ENCODE measurements at regions not wholly inside any gene's neighbourhood (a gene's known extent, or its start where the extent isn't known, plus 50 kb on each side); places are given as distances from the start of the nearest gene placed in this dataset.

DNA sequence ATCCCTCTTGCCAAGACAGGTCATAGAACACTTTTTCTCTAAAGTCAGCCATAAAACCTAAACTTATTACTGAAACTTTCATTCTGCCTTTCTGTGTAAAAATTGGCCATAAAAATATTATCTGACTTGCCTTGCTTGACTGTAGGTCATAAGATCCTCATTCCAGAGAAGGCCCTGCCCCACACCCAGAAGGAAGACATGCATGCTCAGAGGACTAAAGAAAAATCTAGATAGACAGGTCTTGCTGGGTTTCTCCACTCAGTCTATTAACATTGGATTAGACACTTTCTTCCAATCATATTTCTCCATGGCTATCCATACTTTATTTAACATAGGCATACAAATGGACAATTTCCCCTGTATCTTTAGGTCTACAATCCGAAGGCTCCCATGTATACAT lies 1066.5 kb downstream of the SLITRK1 start:
- Mint-ChIP-seq H3K4me1 (no peaks in the 10 kb centered on the region), H3K36me3 (ENCODE audit: insufficient read depth) (no peaks in the 10 kb centered on the region), H3K27ac (ENCODE audit: low read depth) (no peak overlapping the region), H3K27me3 (no peaks in the 10 kb centered on the region), H3K9me3 (peaks cover 20% of the 10 kb centered on the region), H3K4me3 (no peak overlapping the region)
- DNase-seq (ENCODE audit: low spot score in 2 of 2): no peak
- ATAC-seq (replicated peaks; ENCODE audit: extremely low read depth, poor library complexity, severe bottlenecking): no peak

DNA sequence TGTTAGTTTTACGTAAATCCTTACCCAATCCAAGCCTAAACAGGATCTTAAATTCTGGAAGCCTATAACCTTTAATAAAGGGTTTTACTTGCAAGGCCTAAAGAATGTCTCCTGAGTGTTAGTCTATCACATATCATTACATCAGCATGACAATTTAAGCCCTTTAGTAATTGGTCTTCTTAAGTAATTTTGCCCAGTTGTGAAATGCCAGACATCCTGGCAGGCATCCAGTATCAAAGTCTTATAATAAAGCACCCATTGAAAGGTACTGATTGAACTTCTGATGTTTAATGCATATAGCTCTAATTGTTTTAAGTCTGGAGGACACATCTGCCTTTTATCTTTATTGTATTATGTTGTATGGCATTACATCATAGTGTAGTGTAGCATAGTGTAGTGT lies 1078.9 kb downstream of the SLITRK1 start:
- Mint-ChIP-seq H3K27ac (ENCODE audit: low read depth) (no peak overlapping the region), H3K36me3 (ENCODE audit: insufficient read depth) (no peaks in the 10 kb centered on the region), H3K27me3 (no peaks in the 10 kb centered on the region), H3K4me3 (no peak overlapping the region), H3K9me3 (peaks cover 14% of the 10 kb centered on the region), H3K4me1 (no peaks in the 10 kb centered on the region)
- DNase-seq (ENCODE audit: low spot score in 2 of 2) (no peak), ATAC-seq (replicated peaks; ENCODE audit: extremely low read depth, poor library complexity, severe bottlenecking) (no peak)

DNA sequence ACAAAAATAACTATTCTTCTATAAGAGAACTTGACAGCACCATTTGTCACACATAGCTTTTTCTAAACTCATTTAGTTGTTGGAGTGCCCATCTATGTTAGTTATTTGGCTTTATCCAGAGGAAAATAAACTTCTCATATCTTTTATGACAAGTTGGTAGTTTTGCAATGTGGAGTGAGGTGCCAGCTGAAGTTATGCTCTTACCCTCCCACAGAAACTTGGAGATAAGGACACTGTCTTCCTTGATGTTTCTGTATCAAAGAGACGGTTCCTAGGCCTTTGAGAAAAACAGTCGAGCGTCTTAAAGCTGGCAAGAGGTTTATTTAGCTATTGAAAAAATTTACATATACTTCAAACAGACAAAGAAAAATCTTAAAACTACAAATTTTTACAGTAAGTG lies 1079.7 kb downstream of the SLITRK1 start:
- ATAC-seq (replicated peaks; ENCODE audit: extremely low read depth, poor library complexity, severe bottlenecking) (no peak), DNase-seq (ENCODE audit: low spot score in 2 of 2) (no peak)
- Mint-ChIP-seq H3K36me3 (ENCODE audit: insufficient read depth) (no peaks in the 10 kb centered on the region), H3K4me3 (no peak overlapping the region), H3K27ac (ENCODE audit: low read depth) (no peak overlapping the region), H3K9me3 (peaks cover 14% of the 10 kb centered on the region), H3K27me3 (no peaks in the 10 kb centered on the region), H3K4me1 (no peaks in the 10 kb centered on the region)

DNA sequence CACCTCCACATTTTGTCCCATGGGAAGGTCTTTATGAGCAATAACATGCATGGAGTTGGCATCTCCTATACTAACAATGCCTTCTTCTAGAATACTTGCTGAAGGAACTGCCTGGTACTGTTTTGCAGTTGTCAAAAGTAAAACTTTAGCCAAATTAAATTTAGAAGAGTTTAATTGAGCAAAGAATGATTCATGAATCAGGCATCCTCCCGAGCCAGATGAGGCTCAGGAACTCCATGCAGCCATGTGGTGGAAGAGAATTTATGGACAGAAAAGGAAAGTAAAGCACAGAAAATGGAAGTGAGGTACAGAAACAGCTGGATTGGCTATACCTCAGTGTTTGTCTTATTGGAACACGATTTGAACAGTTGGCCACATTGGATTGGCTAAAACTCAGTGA lies 1081.9 kb downstream of the SLITRK1 start:
- H3K4me1 Mint-ChIP-seq: no peaks in the 10 kb centered on the region
- no peak for DNase-seq (ENCODE audit: low spot score in 2 of 2)
- H3K9me3 Mint-ChIP-seq: peaks cover 22% of the 10 kb centered on the region

DNA sequence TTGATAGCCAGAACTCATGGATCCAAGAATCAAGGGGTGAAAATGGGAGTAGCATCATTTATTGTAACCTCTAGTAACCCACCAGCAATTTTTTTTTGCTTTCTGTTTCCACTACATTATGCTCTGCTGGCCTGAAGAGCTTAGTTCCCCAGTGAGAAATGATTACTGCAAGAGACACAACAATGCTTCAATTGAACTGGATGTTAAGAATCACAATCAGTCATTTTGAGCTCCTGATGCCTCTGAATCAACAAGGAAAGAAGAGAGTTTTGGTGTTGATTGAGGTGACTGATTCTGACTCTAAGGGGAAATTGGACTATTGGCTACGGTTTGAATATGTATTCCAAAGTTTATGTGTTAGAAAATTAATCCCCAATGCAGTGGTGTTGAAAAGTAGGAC lies 1084.4 kb downstream of the SLITRK1 start:
- Mint-ChIP-seq H3K27me3 (no peaks in the 10 kb centered on the region), H3K36me3 (ENCODE audit: insufficient read depth) (no peaks in the 10 kb centered on the region), H3K4me3 (no peak overlapping the region), H3K27ac (ENCODE audit: low read depth) (no peak overlapping the region), H3K9me3 (peaks cover 15% of the 10 kb centered on the region), H3K4me1 (no peaks in the 10 kb centered on the region)
- ATAC-seq (replicated peaks; ENCODE audit: extremely low read depth, poor library complexity, severe bottlenecking): no peak
- no peak for DNase-seq (ENCODE audit: low spot score in 2 of 2)

More for the DNA sequence above, 1081.9 kb downstream of the SLITRK1 start:
- H3K27ac Mint-ChIP-seq (ENCODE audit: low read depth): no peak overlapping the region
- ATAC-seq (replicated peaks; ENCODE audit: extremely low read depth, poor library complexity, severe bottlenecking): no peak
- H3K27me3 Mint-ChIP-seq: no peaks in the 10 kb centered on the region
- H3K36me3 Mint-ChIP-seq (ENCODE audit: insufficient read depth): no peaks in the 10 kb centered on the region
- no peak overlapping the region for H3K4me3 Mint-ChIP-seq

DNA sequence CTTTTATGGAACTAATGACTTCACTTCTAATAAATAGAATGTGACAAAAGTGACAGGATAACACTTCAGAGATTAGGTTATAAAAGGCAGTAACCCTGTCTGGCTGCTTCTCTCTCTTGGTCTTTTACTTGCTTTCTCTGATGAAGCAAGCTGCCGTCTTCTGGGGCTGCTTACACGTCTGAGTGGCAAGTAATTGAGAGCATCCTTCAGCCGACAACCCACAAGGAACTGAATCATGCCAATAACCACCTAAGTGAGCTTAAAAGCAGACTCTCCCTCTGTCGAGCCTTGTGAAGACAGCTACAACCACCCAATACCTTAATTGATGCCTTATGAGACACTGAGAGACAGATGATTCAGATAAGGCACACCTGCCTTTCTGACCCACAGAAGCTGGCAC lies 1091.2 kb downstream of the SLITRK1 start:
- Mint-ChIP-seq H3K9me3 (peaks cover under 1% of the 10 kb centered on the region), H3K36me3 (ENCODE audit: insufficient read depth) (no peaks in the 10 kb centered on the region), H3K4me3 (no peak overlapping the region), H3K27me3 (no peaks in the 10 kb centered on the region), H3K27ac (ENCODE audit: low read depth) (no peak overlapping the region), H3K4me1 (no peaks in the 10 kb centered on the region)
- DNase-seq (ENCODE audit: low spot score in 2 of 2): no peak
- ATAC-seq (replicated peaks; ENCODE audit: extremely low read depth, poor library complexity, severe bottlenecking): no peak

DNA sequence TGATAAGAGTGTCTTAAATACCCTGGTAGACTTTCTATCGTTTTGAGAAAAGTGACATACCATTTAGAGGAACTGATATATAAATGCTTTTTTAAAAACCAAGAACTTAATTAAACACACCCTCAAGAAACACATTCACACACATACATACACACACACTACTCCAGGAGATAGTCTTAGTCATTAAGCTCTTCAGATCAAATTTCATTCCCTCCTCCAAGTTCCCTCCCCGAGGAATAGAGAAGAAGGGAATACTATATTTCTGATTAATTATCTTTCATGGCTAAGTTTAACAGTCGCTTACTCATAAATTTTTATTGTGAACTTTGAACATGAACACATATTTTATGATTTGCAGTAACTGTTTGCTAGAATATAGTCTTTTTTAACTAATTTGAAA lies 1109.5 kb downstream of the SLITRK1 start:
- Mint-ChIP-seq H3K27me3 (no peaks in the 10 kb centered on the region), H3K27ac (ENCODE audit: low read depth) (no peak overlapping the region), H3K4me3 (no peak overlapping the region), H3K9me3 (peaks cover 12% of the 10 kb centered on the region), H3K36me3 (ENCODE audit: insufficient read depth) (no peaks in the 10 kb centered on the region), H3K4me1 (no peaks in the 10 kb centered on the region)
- no peak for ATAC-seq (replicated peaks; ENCODE audit: extremely low read depth, poor library complexity, severe bottlenecking)
- DNase-seq (ENCODE audit: low spot score in 2 of 2): no peak

DNA sequence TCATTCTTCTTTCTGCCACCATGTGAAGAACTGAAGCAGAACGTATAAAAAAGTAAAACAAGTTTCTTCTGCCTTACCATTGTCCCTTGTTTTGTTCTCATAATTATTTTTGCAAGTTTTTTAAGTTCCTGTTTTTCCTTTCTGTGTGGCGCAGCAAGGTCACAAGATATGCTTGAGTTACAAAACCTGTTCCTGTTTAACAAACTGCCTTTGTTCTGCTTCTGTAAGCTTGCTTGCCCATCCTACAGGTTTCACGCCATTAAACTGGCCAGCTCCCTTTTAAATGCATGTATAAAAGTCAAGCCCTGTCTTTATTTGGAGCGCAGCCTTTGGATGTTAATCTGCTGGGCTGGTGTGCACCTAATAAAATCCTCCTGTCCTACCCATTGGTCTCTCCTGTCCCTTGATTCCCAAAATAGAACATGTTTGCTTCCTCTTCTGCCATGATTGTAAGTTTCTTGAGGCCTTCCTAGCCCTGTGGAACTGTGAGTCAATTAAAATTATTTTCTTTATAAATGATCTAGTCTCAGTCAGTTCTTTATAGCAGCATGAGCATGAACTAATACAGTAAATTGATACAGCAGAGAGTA lies 1115.4 kb downstream of the SLITRK1 start:
- Mint-ChIP-seq H3K9me3 (peaks cover 23% of the 10 kb centered on the region), H3K4me1 (no peaks in the 10 kb centered on the region), H3K36me3 (ENCODE audit: insufficient read depth) (no peaks in the 10 kb centered on the region), H3K27ac (ENCODE audit: low read depth) (no peak overlapping the region), H3K4me3 (no peak overlapping the region), H3K27me3 (no peaks in the 10 kb centered on the region)
- no peak for ATAC-seq (replicated peaks; ENCODE audit: extremely low read depth, poor library complexity, severe bottlenecking)
- no peak for DNase-seq (ENCODE audit: low spot score in 2 of 2)

DNA sequence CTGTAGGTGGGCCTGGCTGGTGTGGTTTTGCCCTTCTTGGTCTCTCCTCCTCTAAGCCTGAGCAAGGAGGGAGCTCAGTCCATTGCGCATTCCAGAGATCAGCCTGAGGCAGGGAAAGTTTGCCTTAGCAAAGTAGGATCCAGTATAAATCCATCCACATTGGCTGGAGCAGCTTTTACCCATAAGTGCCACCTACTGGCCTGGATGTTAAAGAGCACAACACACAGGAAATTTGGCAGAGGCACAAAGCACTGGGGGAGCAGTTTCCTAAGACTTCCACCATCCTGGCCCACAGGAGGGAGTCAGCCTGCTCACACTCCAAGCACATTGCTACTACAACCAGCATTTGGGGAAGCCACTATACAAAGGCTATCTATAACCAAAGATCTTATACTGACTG lies 1124.2 kb downstream of the SLITRK1 start:
- Mint-ChIP-seq H3K27me3 (no peaks in the 10 kb centered on the region), H3K9me3 (peaks cover 30% of the 10 kb centered on the region), H3K36me3 (ENCODE audit: insufficient read depth) (no peaks in the 10 kb centered on the region), H3K4me3 (no peak overlapping the region), H3K27ac (ENCODE audit: low read depth) (no peak overlapping the region), H3K4me1 (no peaks in the 10 kb centered on the region)
- ATAC-seq (replicated peaks; ENCODE audit: extremely low read depth, poor library complexity, severe bottlenecking) (no peak), DNase-seq (ENCODE audit: low spot score in 2 of 2) (no peak)

DNA sequence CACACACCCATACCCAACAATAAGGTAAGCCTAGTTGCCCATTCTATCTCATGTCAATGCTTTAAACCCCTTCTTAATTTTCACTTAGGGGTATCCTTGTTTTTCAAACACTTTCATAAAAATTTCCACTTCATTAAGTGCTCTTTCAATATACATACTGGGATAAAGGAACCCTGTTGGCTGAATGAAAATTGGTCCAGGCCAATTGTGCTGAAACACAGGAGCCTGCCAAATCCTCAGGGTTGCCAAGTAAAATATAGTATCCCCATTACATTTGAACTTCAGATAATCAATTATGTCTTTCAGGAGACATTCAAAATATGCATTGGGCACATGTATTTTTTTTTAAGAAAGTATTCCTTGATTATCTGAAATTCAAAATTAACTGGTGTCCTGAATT lies 1131.1 kb downstream of the SLITRK1 start:
- ATAC-seq (replicated peaks; ENCODE audit: extremely low read depth, poor library complexity, severe bottlenecking) (no peak), DNase-seq (ENCODE audit: low spot score in 2 of 2) (no peak)
- no peaks in the 10 kb centered on the region for H3K27me3 Mint-ChIP-seq

DNA sequence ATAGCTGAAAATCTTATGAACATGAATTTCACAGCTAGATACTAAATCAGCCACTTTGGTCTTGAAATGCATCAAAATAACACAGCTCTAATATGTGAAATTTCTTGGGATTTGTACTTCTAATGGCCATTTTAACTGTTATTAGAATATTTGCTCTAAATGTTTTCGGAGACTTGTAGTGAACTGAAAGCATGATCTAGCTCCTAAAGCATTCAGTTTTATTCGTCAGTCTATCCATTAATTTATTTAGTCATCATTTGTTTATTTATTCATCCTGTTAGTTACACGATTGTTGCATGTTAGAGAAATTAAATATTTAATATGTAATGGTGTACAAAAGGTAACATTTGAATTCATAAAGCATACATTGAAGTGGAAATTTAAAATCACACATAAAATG lies 1132.7 kb downstream of the SLITRK1 start:
- DNase-seq (ENCODE audit: low spot score in 2 of 2) (no peak), ATAC-seq (replicated peaks; ENCODE audit: extremely low read depth, poor library complexity, severe bottlenecking) (no peak)
- Mint-ChIP-seq H3K9me3 (no peaks in the 10 kb centered on the region), H3K36me3 (ENCODE audit: insufficient read depth) (no peaks in the 10 kb centered on the region), H3K4me3 (no peak overlapping the region), H3K27ac (ENCODE audit: low read depth) (no peak overlapping the region), H3K27me3 (no peaks in the 10 kb centered on the region), H3K4me1 (no peaks in the 10 kb centered on the region)

More for the DNA sequence above, 1131.1 kb downstream of the SLITRK1 start:
- Mint-ChIP-seq H3K36me3 (ENCODE audit: insufficient read depth) (no peaks in the 10 kb centered on the region), H3K4me1 (no peaks in the 10 kb centered on the region), H3K27ac (ENCODE audit: low read depth) (no peak overlapping the region), H3K4me3 (no peak overlapping the region), H3K9me3 (peaks cover 7% of the 10 kb centered on the region)

DNA sequence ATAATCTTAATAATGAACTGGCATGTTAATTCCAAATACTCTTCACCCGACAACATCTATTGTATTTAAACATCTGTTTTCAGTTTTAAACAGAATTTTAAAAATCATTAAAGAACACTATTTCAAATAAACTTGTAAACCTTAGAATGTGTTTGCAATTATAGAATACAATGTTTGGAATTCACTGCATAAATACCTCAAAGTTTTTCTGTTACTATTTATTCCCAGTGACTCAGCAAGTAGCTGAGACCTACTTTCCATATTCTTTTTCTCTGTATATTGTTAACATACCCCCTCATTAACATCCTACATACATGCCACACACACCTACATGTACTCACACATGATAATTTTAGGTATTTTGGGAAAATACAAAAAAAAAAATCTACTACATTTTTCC lies 1134.3 kb downstream of the SLITRK1 start:
- no peak for DNase-seq (ENCODE audit: low spot score in 2 of 2)
- no peak overlapping the region for H3K4me3 Mint-ChIP-seq
- no peak for ATAC-seq (replicated peaks; ENCODE audit: extremely low read depth, poor library complexity, severe bottlenecking)

DNA sequence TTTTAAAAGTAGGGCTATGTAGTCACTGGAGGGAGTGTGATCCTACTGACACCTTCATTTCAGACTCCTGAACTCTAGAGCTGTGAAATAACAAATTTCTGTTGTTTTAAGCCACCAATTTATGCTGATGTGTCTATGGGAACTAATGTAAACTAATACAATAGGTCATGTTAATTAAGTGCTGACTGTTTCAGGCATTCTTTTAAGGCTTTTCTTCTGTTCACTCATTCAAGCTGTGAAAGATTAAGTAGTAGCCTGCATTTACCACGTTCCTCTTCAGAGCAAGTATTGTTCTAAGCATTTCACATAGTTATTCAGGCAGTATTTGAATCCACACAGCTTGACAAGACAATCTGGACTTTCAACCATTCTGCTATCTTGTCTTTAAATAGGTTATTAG lies 1135.0 kb downstream of the SLITRK1 start:
- DNase-seq (ENCODE audit: low spot score in 2 of 2) (no peak), ATAC-seq (replicated peaks; ENCODE audit: extremely low read depth, poor library complexity, severe bottlenecking) (no peak)
- H3K27me3 Mint-ChIP-seq: no peaks in the 10 kb centered on the region
- H3K4me1 Mint-ChIP-seq: no peaks in the 10 kb centered on the region
- no peak overlapping the region for H3K27ac Mint-ChIP-seq (ENCODE audit: low read depth)
- no peaks in the 10 kb centered on the region for H3K9me3 Mint-ChIP-seq
- no peaks in the 10 kb centered on the region for H3K36me3 Mint-ChIP-seq (ENCODE audit: insufficient read depth)
- H3K4me3 Mint-ChIP-seq: no peak overlapping the region

More for the DNA sequence above, 1134.3 kb downstream of the SLITRK1 start:
- Mint-ChIP-seq H3K9me3 (no peaks in the 10 kb centered on the region), H3K27me3 (no peaks in the 10 kb centered on the region), H3K4me1 (no peaks in the 10 kb centered on the region), H3K36me3 (ENCODE audit: insufficient read depth) (no peaks in the 10 kb centered on the region), H3K27ac (ENCODE audit: low read depth) (no peak overlapping the region)

DNA sequence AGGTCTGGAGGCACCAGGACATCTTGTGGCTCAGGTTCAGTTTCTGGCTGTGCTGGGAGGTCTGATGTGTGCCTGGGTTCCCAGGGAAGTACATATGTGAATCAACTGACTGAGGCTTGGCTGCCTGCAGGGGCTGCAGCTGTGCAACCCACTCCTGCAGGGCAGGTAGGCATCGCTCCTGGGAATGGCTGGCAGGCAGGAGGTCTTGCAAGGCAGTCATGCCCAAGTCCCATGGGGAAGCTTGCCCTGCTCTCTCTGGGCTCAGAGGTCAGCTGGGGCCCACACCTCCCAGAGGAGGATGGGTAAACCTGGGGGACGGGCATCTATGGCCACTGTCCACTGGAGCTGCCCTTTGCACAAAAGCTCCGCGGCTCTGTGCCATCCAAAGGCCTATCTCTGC lies 1141.8 kb downstream of the SLITRK1 start:
- ATAC-seq (replicated peaks; ENCODE audit: extremely low read depth, poor library complexity, severe bottlenecking): no peak
- peaks cover 2% of the 10 kb centered on the region for H3K36me3 Mint-ChIP-seq (ENCODE audit: insufficient read depth)
- no peak for DNase-seq (ENCODE audit: low spot score in 2 of 2)
- no peaks in the 10 kb centered on the region for H3K4me1 Mint-ChIP-seq
- H3K9me3 Mint-ChIP-seq: peaks cover 11% of the 10 kb centered on the region
- no peak overlapping the region for H3K4me3 Mint-ChIP-seq
- no peaks in the 10 kb centered on the region for H3K27me3 Mint-ChIP-seq
- no peak overlapping the region for H3K27ac Mint-ChIP-seq (ENCODE audit: low read depth)
